ENCODE measurements at regions not wholly inside any gene's neighbourhood (a gene's known extent, or its start where the extent isn't known, plus 50 kb on each side); places are given as distances from the start of the nearest gene placed in this dataset.

DNA sequence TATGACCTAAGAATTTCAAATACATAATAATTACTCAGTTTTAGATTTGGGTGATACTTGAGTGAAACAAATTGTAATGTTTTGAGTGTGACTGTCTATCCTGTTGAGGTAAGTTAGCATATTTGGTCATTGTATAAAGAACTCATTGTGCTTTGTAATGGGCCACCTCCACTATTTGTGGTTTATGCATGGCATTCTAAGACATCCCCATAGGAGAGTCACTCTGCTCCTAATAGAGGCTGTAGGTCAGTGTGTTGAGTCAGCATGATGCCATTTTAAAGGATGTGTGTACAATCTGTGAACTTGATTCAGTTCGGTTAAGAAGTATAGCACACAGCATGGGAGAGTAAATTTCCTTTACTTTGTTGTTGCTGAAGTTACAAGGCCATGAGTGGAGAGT is 1112.4 kb downstream of the JRKL start:
- TF ChIP-seq SMC3 (IDR thresholded peaks at IDR 0.05; ENCODE audit: low read depth, low read length) (no peak), POLR2A (IDR thresholded peaks at IDR 0.05; ENCODE audit: low read depth, low read length) (no peak), RCOR1 (IDR thresholded peaks at IDR 0.05; ENCODE audit: insufficient replicate concordance, low read length) (no peak), FOS (IDR thresholded peaks at IDR 0.05; ENCODE audit: low read depth, low read length) (no peak), CEBPB (IDR thresholded peaks at IDR 0.05; ENCODE audit: low read depth, low read length) (no peak), RAD21 (IDR thresholded peaks at IDR 0.05; ENCODE audit: low read length) (no peak), MAZ (IDR thresholded peaks at IDR 0.05; ENCODE audit: borderline replicate concordance, low read depth, low read length) (no peak), MXI1 (IDR thresholded peaks at IDR 0.05; ENCODE audit: borderline replicate concordance, low read depth, low read length) (no peak), CHD1 (IDR thresholded peaks at IDR 0.05; ENCODE audit: low read depth, low read length) (no peak)
- TF ChIP-seq, protein P1, sequence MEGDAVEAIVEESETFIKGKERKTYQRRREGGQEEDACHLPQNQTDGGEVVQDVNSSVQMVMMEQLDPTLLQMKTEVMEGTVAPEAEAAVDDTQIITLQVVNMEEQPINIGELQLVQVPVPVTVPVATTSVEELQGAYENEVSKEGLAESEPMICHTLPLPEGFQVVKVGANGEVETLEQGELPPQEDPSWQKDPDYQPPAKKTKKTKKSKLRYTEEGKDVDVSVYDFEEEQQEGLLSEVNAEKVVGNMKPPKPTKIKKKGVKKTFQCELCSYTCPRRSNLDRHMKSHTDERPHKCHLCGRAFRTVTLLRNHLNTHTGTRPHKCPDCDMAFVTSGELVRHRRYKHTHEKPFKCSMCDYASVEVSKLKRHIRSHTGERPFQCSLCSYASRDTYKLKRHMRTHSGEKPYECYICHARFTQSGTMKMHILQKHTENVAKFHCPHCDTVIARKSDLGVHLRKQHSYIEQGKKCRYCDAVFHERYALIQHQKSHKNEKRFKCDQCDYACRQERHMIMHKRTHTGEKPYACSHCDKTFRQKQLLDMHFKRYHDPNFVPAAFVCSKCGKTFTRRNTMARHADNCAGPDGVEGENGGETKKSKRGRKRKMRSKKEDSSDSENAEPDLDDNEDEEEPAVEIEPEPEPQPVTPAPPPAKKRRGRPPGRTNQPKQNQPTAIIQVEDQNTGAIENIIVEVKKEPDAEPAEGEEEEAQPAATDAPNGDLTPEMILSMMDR (conservative IDR thresholded peaks at IDR 0.05; ENCODE audit: low read depth, low read length): no peak
- TF ChIP-seq, protein P2, sequence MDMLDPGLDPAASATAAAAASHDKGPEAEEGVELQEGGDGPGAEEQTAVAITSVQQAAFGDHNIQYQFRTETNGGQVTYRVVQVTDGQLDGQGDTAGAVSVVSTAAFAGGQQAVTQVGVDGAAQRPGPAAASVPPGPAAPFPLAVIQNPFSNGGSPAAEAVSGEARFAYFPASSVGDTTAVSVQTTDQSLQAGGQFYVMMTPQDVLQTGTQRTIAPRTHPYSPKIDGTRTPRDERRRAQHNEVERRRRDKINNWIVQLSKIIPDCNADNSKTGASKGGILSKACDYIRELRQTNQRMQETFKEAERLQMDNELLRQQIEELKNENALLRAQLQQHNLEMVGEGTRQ (IDR thresholded peaks at IDR 0.05; ENCODE audit: low read depth, low read length): no peak

Measured in IMR-90 (cell line).